HCT116 (cell line): ENCODE measurements at regions not wholly inside any gene's neighbourhood (a gene's known extent, or its start where the extent isn't known, plus 50 kb on each side); places are given as distances from the start of the nearest gene placed in this dataset.

Experiments
- EZH2 ChIP-seq: fragments of 200-600 bp; sonication (generic); IDR thresholded peaks from 2 replicates; pipeline ENCODE4 v1.6.1; 2017; ENCODE audit warnings: antibody characterized with exemption, mixed run types
- POLR2A ChIP-seq: IDR thresholded peaks from 2 replicates; pipeline ENCODE4 v1.7.0; 2011; ENCODE audit warnings: borderline replicate concordance; ENCODE audit not compliant: insufficient read depth, insufficient read length; ENCODE audit errors: extremely low read depth
- POLR2AphosphoS5 ChIP-seq: IDR thresholded peaks from 2 replicates; pipeline ENCODE4 v1.6.1; 2011; ENCODE audit warnings: mild to moderate bottlenecking, low read depth, low read length, moderate library complexity
- SRF ChIP-seq: IDR thresholded peaks from 2 replicates; pipeline ENCODE4 v1.6.1; 2012; ENCODE audit warnings: low read depth
- TF ChIP-seq, protein P1 (sequence below), 3 experiments: fragments of 200-600 bp in 1 of 3; sonication (generic) in 1 of 3; IDR thresholded peaks in 2 of 3; conservative IDR thresholded peaks in 1 of 3; 2 replicates each; pipeline ENCODE4 v1.5.1; 2012 to 2017; ENCODE audit warnings: low read depth in 2 of 3, low read length in 2 of 3, antibody characterized with exemption in 1 of 3, borderline replicate concordance in 1 of 3, control low read depth in 1 of 3, mild to moderate bottlenecking in 1 of 3, mixed read lengths in 1 of 3, mixed run types in 1 of 3, moderate library complexity in 1 of 3; ENCODE audit not compliant: insufficient read depth in 1 of 3
- TF ChIP-seq, protein P2 (sequence below): IDR thresholded peaks from 2 replicates; pipeline ENCODE4 v1.6.1; 2012; ENCODE audit warnings: low read depth

DNA sequence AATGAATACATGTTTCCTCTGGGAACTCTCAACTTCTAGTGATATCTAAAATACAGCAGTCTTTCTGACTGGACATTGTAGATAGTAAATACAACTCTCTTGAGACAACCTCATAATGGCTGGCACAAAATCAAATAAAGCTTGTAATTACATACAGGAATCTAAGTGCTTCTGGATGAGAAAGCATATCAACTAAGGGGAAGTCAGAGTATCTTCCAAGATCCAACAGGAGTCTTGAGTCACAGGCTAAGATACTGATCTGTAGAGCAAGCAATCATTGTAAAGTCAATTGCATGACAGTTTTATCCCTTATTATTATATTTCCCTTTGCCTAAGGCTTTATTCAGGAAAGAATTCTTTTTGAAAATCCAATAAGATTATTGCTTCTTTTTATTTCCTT lies 249.9 kb downstream of the LRRIQ3 start:
- TF ChIP-seq, protein P1, sequence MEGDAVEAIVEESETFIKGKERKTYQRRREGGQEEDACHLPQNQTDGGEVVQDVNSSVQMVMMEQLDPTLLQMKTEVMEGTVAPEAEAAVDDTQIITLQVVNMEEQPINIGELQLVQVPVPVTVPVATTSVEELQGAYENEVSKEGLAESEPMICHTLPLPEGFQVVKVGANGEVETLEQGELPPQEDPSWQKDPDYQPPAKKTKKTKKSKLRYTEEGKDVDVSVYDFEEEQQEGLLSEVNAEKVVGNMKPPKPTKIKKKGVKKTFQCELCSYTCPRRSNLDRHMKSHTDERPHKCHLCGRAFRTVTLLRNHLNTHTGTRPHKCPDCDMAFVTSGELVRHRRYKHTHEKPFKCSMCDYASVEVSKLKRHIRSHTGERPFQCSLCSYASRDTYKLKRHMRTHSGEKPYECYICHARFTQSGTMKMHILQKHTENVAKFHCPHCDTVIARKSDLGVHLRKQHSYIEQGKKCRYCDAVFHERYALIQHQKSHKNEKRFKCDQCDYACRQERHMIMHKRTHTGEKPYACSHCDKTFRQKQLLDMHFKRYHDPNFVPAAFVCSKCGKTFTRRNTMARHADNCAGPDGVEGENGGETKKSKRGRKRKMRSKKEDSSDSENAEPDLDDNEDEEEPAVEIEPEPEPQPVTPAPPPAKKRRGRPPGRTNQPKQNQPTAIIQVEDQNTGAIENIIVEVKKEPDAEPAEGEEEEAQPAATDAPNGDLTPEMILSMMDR (IDR thresholded peaks at IDR 0.05 in 2 of 3, conservative IDR thresholded peaks at IDR 0.05 in 1 of 3; ENCODE audit: borderline replicate concordance in 1 of 3, insufficient read depth in 1 of 3, low read depth in 2 of 3, low read length in 2 of 3), result no peak
- TF ChIP-seq POLR2A (no peak), SRF (no peak), POLR2AphosphoS5 (no peak), EZH2 (no peak)
- TF ChIP-seq, protein P2, sequence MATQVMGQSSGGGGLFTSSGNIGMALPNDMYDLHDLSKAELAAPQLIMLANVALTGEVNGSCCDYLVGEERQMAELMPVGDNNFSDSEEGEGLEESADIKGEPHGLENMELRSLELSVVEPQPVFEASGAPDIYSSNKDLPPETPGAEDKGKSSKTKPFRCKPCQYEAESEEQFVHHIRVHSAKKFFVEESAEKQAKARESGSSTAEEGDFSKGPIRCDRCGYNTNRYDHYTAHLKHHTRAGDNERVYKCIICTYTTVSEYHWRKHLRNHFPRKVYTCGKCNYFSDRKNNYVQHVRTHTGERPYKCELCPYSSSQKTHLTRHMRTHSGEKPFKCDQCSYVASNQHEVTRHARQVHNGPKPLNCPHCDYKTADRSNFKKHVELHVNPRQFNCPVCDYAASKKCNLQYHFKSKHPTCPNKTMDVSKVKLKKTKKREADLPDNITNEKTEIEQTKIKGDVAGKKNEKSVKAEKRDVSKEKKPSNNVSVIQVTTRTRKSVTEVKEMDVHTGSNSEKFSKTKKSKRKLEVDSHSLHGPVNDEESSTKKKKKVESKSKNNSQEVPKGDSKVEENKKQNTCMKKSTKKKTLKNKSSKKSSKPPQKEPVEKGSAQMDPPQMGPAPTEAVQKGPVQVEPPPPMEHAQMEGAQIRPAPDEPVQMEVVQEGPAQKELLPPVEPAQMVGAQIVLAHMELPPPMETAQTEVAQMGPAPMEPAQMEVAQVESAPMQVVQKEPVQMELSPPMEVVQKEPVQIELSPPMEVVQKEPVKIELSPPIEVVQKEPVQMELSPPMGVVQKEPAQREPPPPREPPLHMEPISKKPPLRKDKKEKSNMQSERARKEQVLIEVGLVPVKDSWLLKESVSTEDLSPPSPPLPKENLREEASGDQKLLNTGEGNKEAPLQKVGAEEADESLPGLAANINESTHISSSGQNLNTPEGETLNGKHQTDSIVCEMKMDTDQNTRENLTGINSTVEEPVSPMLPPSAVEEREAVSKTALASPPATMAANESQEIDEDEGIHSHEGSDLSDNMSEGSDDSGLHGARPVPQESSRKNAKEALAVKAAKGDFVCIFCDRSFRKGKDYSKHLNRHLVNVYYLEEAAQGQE, result no peak
